ENCODE measurements at regions not wholly inside any gene's neighbourhood (a gene's known extent, or its start where the extent isn't known, plus 50 kb on each side); places are given as distances from the start of the nearest gene placed in this dataset.
"Not testable (repeated sequence)": the region's sequence is repeated elsewhere in the genome, so short reads cannot be mapped to it uniquely, and the experiment has no call there.

DNA sequence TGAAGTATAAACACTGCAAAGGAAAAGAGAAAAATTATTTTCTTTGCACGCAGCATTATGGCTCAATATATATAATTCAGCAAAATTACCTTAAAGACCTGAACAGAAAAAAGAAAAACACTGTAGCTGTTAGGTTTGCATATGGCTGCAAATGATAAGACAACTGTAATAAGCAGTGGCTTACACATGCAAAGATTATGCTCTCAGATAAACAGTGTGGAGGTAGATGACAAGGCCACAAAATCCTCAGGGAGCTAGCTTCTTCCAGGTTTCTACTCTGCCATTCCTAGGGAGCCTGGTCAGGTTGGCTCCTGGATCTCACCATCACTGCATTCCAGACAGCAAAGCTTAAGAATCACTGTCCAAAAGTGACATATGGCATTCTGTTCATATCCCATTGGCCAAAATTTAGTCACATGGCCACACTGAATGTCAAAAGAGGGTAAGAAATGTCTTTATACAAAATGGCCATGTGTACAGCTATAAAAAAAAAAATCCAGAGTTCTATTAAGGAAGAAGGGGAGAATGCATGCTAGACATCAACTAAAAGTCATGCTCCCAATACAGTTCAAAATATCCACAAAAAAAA is 195.2 kb upstream of the SLC7A11 start:
- H3K27ac Mint-ChIP-seq = no peak overlapping the region
- no peak overlapping the region for H3K4me3 Mint-ChIP-seq
- intact Hi-C loops (cut with DNase I, micrococcal nuclease) = no loop called here
- no peaks in the 10 kb centered on the region for H3K27me3 Mint-ChIP-seq
- ATAC-seq (no peak), DNase-seq (no peak)
- no peaks in the 10 kb centered on the region for H3K4me1 Mint-ChIP-seq
- peaks cover 8% of the 10 kb centered on the region for H3K9me3 Mint-ChIP-seq (ENCODE audit: low read depth)
- no peaks in the 10 kb centered on the region for H3K36me3 Mint-ChIP-seq (ENCODE audit: low read depth)
- POLR2A ChIA-PET = no interaction called here
- CTCF ChIA-PET = no interaction called here

DNA sequence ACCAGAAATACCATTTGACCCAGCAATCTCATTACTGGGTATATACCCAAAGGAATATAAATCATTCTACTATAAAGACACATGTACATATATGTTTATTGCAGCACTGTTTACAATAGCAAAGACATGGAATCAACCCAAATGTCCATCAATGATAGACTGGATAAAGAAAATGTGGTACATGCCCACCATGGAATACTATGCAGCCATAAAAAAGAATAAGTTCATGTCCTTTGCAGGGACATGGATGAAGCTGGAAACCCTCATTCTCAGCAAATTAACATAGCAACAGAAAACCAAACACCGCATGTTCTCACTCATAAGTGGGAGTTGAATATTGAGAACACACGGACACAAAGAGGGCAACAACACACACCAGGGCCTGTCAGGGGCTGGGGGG is 193.6 kb upstream of the SLC7A11 start:
- POLR2A ChIA-PET; H3K27ac Mint-ChIP-seq; CTCF ChIA-PET; H3K4me1 Mint-ChIP-seq; H3K4me3 Mint-ChIP-seq; ATAC-seq; H3K27me3 Mint-ChIP-seq; H3K9me3 Mint-ChIP-seq (ENCODE audit: low read depth); H3K36me3 Mint-ChIP-seq (ENCODE audit: low read depth); DNase-seq; intact Hi-C loops (cut with DNase I, micrococcal nuclease): not testable (repeated sequence)

DNA sequence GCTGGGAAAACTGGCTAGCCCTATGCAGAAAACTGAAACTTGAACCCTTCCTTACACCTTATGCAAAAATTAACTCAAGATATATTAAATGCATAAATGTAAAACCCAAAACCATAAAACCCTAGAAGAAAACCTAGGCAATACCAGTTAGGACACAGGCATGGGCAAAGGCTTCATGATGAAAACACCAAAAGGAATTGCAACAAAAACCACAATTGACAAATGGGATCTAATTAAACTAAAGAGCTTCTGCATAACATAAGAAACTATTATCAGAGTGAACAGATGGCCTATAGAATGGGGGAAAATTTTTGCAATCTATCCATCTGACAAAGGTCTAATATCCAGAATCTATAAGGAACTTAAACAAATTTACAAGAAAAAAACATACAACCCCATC is 192.9 kb upstream of the SLC7A11 start:
- POLR2A ChIA-PET = not testable (repeated sequence)

DNA sequence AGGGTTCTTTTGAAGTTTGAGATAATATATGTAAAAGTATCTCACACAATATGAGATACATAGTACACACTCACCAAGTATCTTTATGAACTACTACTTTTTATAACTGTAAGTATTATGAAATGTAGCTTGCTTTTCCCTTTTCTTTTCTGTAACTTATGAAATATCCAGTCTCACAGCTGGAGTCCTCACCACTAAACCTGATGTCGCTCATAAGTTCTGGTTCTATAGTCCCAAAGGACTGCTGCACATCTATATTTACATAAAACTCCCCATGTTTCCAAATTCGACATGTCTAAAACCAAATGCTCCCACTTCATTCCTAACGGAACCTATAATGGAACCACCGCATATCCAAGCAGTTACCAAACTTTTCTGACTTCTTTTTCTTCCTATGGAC is 186.5 kb upstream of the SLC7A11 start:
- Mint-ChIP-seq H3K4me1 (no peaks in the 10 kb centered on the region), H3K4me3 (no peak overlapping the region), H3K36me3 (ENCODE audit: low read depth) (no peaks in the 10 kb centered on the region), H3K27me3 (no peaks in the 10 kb centered on the region), H3K9me3 (ENCODE audit: low read depth) (no peaks in the 10 kb centered on the region), H3K27ac (no peak overlapping the region)
- POLR2A ChIA-PET = no interaction called here
- no peak for ATAC-seq
- intact Hi-C loops (cut with DNase I, micrococcal nuclease) = no loop called here
- no peak for DNase-seq
- CTCF ChIA-PET = interaction anchor here (0.8 kb wide), 1 partner anchor 13 kb away, joined by 3 read pairs; no protein-coding TSS in a partner anchor

More for the DNA sequence above, 192.9 kb upstream of the SLC7A11 start:
- CTCF ChIA-PET; ATAC-seq; H3K36me3 Mint-ChIP-seq (ENCODE audit: low read depth); H3K9me3 Mint-ChIP-seq (ENCODE audit: low read depth); DNase-seq; H3K27ac Mint-ChIP-seq; H3K27me3 Mint-ChIP-seq; intact Hi-C loops (cut with DNase I, micrococcal nuclease); H3K4me3 Mint-ChIP-seq; H3K4me1 Mint-ChIP-seq: not testable (repeated sequence)

DNA sequence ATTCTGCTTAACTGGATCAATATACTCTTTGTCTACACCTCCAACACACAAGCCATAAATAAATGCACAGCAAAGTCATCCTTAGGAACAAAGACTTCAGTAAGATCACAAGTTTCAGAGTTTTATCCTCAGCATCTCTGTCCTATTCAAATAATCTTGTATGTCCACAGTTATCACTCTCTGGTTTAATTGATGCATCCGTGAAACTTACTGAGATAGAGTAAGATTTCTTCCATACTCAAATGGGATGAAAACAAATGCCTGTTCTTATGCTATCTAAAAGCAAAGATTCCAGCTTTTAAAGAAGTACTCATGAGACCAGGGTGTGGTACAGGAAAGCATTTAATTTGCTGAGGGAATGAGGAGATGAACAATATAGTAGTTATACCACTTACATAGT is 184.6 kb upstream of the SLC7A11 start:
- no peak overlapping the region for H3K27ac Mint-ChIP-seq
- no peak overlapping the region for H3K4me3 Mint-ChIP-seq
- CTCF ChIA-PET = no interaction called here
- intact Hi-C loops (cut with DNase I, micrococcal nuclease) = no loop called here
- no peaks in the 10 kb centered on the region for H3K4me1 Mint-ChIP-seq
- no peak for DNase-seq
- ATAC-seq = no peak
- H3K27me3 Mint-ChIP-seq = no peaks in the 10 kb centered on the region
- POLR2A ChIA-PET = no interaction called here
- H3K36me3 Mint-ChIP-seq (ENCODE audit: low read depth) = no peaks in the 10 kb centered on the region
- H3K9me3 Mint-ChIP-seq (ENCODE audit: low read depth) = no peaks in the 10 kb centered on the region

DNA sequence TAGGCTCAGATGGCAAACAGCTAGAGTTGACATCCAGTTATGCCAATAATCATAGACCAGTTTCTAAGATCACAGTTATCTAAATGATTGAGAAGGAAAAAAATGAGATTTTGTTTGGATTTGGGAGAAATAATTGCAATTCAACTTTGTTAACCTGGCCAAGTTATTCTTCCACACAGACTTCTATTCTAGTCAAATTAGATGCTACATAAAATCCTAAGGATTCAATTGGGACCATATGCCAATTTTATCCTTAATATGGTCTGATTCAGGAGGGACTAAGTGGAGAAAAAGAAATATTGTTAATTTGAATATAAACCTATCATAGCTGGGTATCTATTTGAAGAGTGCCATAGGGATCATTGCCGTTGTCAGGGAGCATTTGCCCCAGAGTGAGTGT is 178.3 kb upstream of the SLC7A11 start:
- Mint-ChIP-seq H3K9me3 (ENCODE audit: low read depth) (no peaks in the 10 kb centered on the region), H3K27ac (no peak overlapping the region), H3K27me3 (no peaks in the 10 kb centered on the region), H3K4me1 (no peaks in the 10 kb centered on the region), H3K36me3 (ENCODE audit: low read depth) (no peaks in the 10 kb centered on the region), H3K4me3 (no peak overlapping the region)
- ChIA-PET POLR2A (no interaction called here), CTCF (interaction anchor here (0.7 kb wide), 1 partner anchor 965 kb away, joined by 3 read pairs; no protein-coding TSS in a partner anchor)
- DNase-seq (no peak), ATAC-seq (no peak)
- intact Hi-C loops (cut with DNase I, micrococcal nuclease) = no loop called here

DNA sequence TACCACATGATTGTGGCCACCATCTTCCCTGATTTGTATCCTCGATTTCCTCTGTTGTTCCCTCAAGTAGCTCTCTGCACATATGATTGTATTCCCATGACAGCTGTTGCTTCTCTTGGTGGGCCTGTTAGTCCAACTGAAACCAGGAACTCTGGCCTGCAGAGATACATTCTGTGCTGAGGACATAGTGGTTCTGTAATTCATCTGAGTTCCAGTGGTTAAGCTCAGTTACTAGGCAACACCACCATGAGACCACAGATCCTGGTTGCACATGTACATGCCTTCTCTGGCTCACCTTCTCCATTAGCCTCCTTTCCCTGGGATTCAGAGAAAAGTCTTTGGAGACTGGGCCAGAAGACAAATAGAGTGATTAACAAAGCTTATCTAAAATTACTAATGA is 172.1 kb upstream of the SLC7A11 start:
- no peaks in the 10 kb centered on the region for H3K27me3 Mint-ChIP-seq
- no peak for ATAC-seq
- no peaks in the 10 kb centered on the region for H3K9me3 Mint-ChIP-seq (ENCODE audit: low read depth)
- H3K4me3 Mint-ChIP-seq = no peak overlapping the region
- H3K36me3 Mint-ChIP-seq (ENCODE audit: low read depth) = no peaks in the 10 kb centered on the region
- intact Hi-C loops (cut with DNase I, micrococcal nuclease) = no loop called here
- ChIA-PET CTCF (no interaction called here), POLR2A (no interaction called here)
- H3K27ac Mint-ChIP-seq = no peak overlapping the region
- H3K4me1 Mint-ChIP-seq = no peaks in the 10 kb centered on the region
- no peak for DNase-seq

DNA sequence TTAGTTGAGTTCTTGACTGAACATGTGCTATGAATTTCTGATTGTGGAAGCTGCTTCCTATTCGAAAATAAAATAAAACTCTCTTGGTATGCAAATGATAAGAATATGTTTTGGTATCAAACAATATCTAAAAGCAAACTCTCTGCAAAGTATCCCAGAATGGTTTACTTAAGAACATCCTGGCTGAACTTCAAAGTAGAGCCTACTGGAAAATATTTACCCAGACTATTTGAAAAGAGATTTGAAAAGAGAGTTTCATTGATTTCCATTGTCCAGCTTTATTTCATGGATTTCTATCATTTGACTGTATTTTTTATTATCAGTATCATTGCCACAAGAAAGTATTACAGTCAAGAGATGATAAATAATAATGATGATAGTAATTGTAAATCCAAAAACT is 171.1 kb upstream of the SLC7A11 start:
- H3K4me3 Mint-ChIP-seq = no peak overlapping the region
- no peaks in the 10 kb centered on the region for H3K9me3 Mint-ChIP-seq (ENCODE audit: low read depth)
- H3K27me3 Mint-ChIP-seq = no peaks in the 10 kb centered on the region
- no peak overlapping the region for H3K27ac Mint-ChIP-seq
- ATAC-seq (no peak), DNase-seq (no peak)
- POLR2A ChIA-PET = no interaction called here
- intact Hi-C loops (cut with DNase I, micrococcal nuclease) = no loop called here
- H3K4me1 Mint-ChIP-seq = no peaks in the 10 kb centered on the region
- no peaks in the 10 kb centered on the region for H3K36me3 Mint-ChIP-seq (ENCODE audit: low read depth)
- CTCF ChIA-PET = no interaction called here

DNA sequence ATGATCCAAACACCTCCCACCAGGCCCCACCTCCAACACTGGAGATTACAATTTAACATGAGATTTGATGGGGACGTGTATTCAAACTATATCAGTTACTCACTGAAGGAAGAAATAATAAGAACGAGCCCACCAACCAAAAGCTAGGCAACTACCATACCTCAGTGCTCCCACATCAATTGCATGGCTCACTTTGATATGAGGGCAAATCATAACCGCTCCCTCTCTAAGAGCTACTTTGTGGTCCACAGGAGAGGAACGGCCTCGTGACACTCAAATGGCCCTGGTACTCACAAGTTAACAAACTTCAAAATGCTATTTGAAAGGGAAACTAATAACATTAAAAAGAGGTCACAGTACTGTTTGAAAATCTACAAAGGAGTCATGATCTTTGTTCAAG is 170.7 kb upstream of the SLC7A11 start:
- intact Hi-C loops (cut with DNase I, micrococcal nuclease) = no loop called here

DNA sequence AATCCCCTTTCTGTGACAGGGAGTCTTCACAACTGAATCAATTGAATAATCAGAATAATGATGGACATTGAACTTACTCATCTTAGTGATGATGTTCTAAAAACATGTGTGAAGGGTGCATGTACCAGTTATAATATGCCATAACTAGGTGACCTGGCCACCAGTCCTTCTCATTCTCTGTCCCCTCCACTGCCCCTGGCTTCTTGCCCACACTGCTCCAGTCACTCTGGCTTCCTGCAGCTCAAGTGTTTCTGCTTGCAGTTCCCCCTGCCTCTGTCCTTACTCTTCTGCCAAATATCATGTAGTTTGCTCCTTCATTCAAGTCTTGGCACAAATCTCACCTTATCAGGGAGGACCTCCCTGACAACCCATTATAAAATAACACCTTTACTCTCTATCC is 168.1 kb upstream of the SLC7A11 start:
- intact Hi-C loops (cut with DNase I, micrococcal nuclease) = no loop called here
- DNase-seq = no peak
- ChIA-PET POLR2A (no interaction called here), CTCF (no interaction called here)
- H3K4me1 Mint-ChIP-seq = no peaks in the 10 kb centered on the region
- no peaks in the 10 kb centered on the region for H3K36me3 Mint-ChIP-seq (ENCODE audit: low read depth)
- ATAC-seq = no peak
- no peak overlapping the region for H3K27ac Mint-ChIP-seq
- H3K4me3 Mint-ChIP-seq = no peak overlapping the region
- H3K27me3 Mint-ChIP-seq = no peaks in the 10 kb centered on the region
- H3K9me3 Mint-ChIP-seq (ENCODE audit: low read depth) = no peaks in the 10 kb centered on the region

More for the DNA sequence above, 170.7 kb upstream of the SLC7A11 start:
- Mint-ChIP-seq H3K9me3 (ENCODE audit: low read depth) (no peaks in the 10 kb centered on the region), H3K27me3 (no peaks in the 10 kb centered on the region), H3K27ac (no peak overlapping the region), H3K4me3 (no peak overlapping the region), H3K4me1 (no peaks in the 10 kb centered on the region), H3K36me3 (ENCODE audit: low read depth) (no peaks in the 10 kb centered on the region)
- ATAC-seq (no peak), DNase-seq (no peak)
- ChIA-PET POLR2A (no interaction called here), CTCF (no interaction called here)

DNA sequence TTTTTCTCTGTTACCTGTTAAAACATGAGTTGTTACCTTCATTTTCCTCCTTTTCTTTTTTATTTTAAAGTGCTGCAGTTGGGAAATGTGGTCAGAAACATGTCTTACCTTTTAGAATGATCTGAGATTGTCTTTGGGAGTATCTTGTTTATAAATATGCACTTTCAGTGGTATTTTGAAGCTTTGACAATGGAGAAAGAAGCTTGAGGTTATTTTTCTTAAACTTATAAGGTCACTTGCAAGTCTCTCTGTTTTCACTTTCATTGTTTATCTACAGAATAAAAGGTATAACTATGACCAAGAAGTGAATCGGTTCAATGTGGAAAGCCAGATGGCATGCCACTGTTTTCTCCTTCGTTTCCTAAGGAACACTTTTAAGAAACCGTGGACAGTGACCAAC is 167.5 kb upstream of the SLC7A11 start:
- H3K4me1 Mint-ChIP-seq = no peaks in the 10 kb centered on the region
- DNase-seq (no peak), ATAC-seq (no peak)
- no peaks in the 10 kb centered on the region for H3K36me3 Mint-ChIP-seq (ENCODE audit: low read depth)
- POLR2A ChIA-PET = no interaction called here
- H3K27ac Mint-ChIP-seq = no peak overlapping the region
- H3K4me3 Mint-ChIP-seq = no peak overlapping the region
- CTCF ChIA-PET = no interaction called here
- H3K27me3 Mint-ChIP-seq = no peaks in the 10 kb centered on the region
- intact Hi-C loops (cut with DNase I, micrococcal nuclease) = loop anchor here in 1 of 2 experiments (5.0 kb wide), 1 partner anchor 557 kb away; no protein-coding TSS in a partner anchor
- H3K9me3 Mint-ChIP-seq (ENCODE audit: low read depth) = no peaks in the 10 kb centered on the region

DNA sequence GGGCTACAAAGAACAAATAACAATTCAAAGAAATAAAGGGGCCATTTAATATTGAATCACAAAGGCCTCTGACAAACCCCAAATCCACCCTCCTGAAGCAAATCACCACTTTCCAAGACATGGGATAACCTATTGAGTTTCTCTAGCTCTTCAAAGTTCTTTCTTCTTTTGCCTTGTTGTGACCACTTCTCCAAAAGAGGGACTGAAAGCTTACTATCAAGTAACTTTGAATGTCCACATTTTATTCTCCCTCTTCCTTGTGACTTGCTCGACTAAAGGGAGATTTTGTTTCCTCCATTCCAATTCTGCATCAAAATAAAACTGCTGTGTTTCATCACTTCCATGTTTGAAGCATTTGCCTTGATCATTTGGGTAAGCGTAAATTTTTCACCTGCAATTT is 166.6 kb upstream of the SLC7A11 start:
- no peak overlapping the region for H3K4me3 Mint-ChIP-seq
- DNase-seq = no peak
- intact Hi-C loops (cut with DNase I, micrococcal nuclease) = loop anchor here in 1 of 2 experiments (5.0 kb wide), 1 partner anchor 556 kb away; no protein-coding TSS in a partner anchor
- H3K36me3 Mint-ChIP-seq (ENCODE audit: low read depth) = no peaks in the 10 kb centered on the region
- H3K9me3 Mint-ChIP-seq (ENCODE audit: low read depth) = no peaks in the 10 kb centered on the region
- no peak overlapping the region for H3K27ac Mint-ChIP-seq
- H3K4me1 Mint-ChIP-seq = no peaks in the 10 kb centered on the region
- CTCF ChIA-PET = no interaction called here
- no peaks in the 10 kb centered on the region for H3K27me3 Mint-ChIP-seq
- POLR2A ChIA-PET = no interaction called here
- ATAC-seq = no peak

DNA sequence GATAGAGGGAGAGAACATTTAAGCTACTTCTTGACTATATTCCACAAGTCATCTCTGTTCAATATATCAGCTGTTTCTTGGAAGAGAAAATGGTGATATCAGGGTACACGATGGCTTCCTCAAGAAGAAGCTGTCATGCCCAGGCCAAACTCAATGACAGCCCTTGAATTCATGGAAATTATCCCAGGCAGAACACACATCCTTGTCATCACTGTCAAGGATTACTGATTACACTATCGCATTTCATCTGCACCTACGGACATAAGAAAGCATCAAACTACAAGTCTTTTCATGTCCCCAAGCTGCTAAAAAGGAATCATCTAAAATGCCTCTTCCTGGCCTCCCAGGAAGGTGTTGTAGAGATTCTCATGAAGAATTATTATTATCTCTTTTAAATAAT is 165.2 kb upstream of the SLC7A11 start:
- no peak overlapping the region for H3K4me3 Mint-ChIP-seq
- no peaks in the 10 kb centered on the region for H3K36me3 Mint-ChIP-seq (ENCODE audit: low read depth)
- ATAC-seq (no peak), DNase-seq (no peak)
- intact Hi-C loops (cut with DNase I, micrococcal nuclease) = loop anchor here in 1 of 2 experiments (5.0 kb wide), 1 partner anchor 555 kb away; no protein-coding TSS in a partner anchor
- CTCF ChIA-PET = no interaction called here
- H3K27me3 Mint-ChIP-seq = no peaks in the 10 kb centered on the region
- no peaks in the 10 kb centered on the region for H3K4me1 Mint-ChIP-seq
- H3K9me3 Mint-ChIP-seq (ENCODE audit: low read depth) = no peaks in the 10 kb centered on the region
- POLR2A ChIA-PET = no interaction called here
- no peak overlapping the region for H3K27ac Mint-ChIP-seq
